Endothelial cell of umbilical vein (primary cell): ENCODE measurements at regions not wholly inside any gene's neighbourhood (a gene's known extent, or its start where the extent isn't known, plus 50 kb on each side); places are given as distances from the start of the nearest gene placed in this dataset.

Experiments
- BruUV-seq: library from RNA; stranded (reverse); fragments of 400-500 nt; replicated peaks from 2 replicates; lab custom pipeline; 2021; lab: Mats Ljungman, UMichigan
- CTCF ChIA-PET: fragments of 300-600, 350-600 bp; sonication (Branson Sonifier 250); formaldehyde crosslinking; loops from one replicate; lab custom pipeline; 2021; ENCODE audit warnings: antibody characterized with exemption, inconsistent platforms; lab: Charles Lee
- POLR2A ChIA-PET: fragments of 300-600, 350-600 bp; sonication (Branson Sonifier 250); formaldehyde crosslinking; loops from one replicate; lab custom pipeline; 2021; ENCODE audit warnings: antibody characterized with exemption, inconsistent platforms; lab: Charles Lee
- DNase-seq: peaks from one replicate; pipeline ENCODE4 v3.0.0-alpha.2; 2011; ENCODE audit warnings: low read depth, low spot score
- FAIRE-seq: peaks from 2 replicates; lab custom pipeline; 2011; peaks lifted over from hg19 to GRCh38; lab: Jason Lieb, UNC
- H2AFZ ChIP-seq: 2 replicates; pipeline ENCODE4 v1.6.0; 2012; ENCODE audit warnings: low read depth, low read length, control low read depth, inconsistent platforms
- H3K27ac ChIP-seq: 2 replicates; pipeline ENCODE4 v1.5.1; 2011; ENCODE audit warnings: low read depth, mild to moderate bottlenecking, control low read depth, low read length, moderate library complexity; ENCODE audit not compliant: insufficient read depth
- H3K27me3 ChIP-seq, 2 experiments: 2 replicates each; pipeline versions ENCODE4 v1.6.0 to v1.6.1; 2011; ENCODE audit warnings: low read length in 2 of 2, mixed read lengths in 1 of 2; ENCODE audit not compliant: control insufficient read depth in 2 of 2, insufficient read depth in 2 of 2
- H3K36me3 ChIP-seq, 2 experiments: 2 replicates in 1 of 2; 3 replicates in 1 of 2; pipeline ENCODE4 v1.5.1; 2011; ENCODE audit warnings: low read length in 2 of 2, mild to moderate bottlenecking in 1 of 2, moderate library complexity in 1 of 2; ENCODE audit not compliant: control insufficient read depth in 2 of 2, insufficient read depth in 2 of 2; ENCODE audit errors: extremely low read depth in 1 of 2
- H3K4me1 ChIP-seq: 3 replicates; pipeline ENCODE4 v1.5.1; 2011; ENCODE audit warnings: mild to moderate bottlenecking, low read length; ENCODE audit not compliant: control insufficient read depth, insufficient read depth; ENCODE audit errors: extremely low read depth
- H3K4me2 ChIP-seq: 2 replicates; pipeline ENCODE4 v1.6.1; 2011; ENCODE audit warnings: low read length, control low read depth, mixed read lengths; ENCODE audit not compliant: insufficient read depth
- H3K4me3 ChIP-seq, 3 experiments: fragments of 200-600 bp in 1 of 3; sonication (generic), shearing (Covaris generic) in 1 of 3; replicated peaks in 1 of 3; 2 replicates each; pipeline ENCODE4 v1.5.1; 2011 to 2016; ENCODE audit warnings: control low read depth in 3 of 3, low read length in 3 of 3, mild to moderate bottlenecking in 2 of 3, inconsistent platforms in 1 of 3, low read depth in 1 of 3, moderate library complexity in 1 of 3; ENCODE audit not compliant: insufficient read depth in 1 of 3
- H3K79me2 ChIP-seq: 2 replicates; pipeline ENCODE4 v1.6.0; 2012; ENCODE audit warnings: low read length, inconsistent platforms; ENCODE audit not compliant: control insufficient read depth, insufficient read depth
- H3K9ac ChIP-seq: replicated peaks from 2 replicates; pipeline ENCODE3; 2011; ENCODE audit warnings: low read length, control low read depth; ENCODE audit not compliant: insufficient read depth; ENCODE audit errors: extremely low read depth
- H3K9me1 ChIP-seq: replicated peaks from 3 replicates; pipeline ENCODE4 v1.6.0; 2011; ENCODE audit warnings: mild to moderate bottlenecking, low read length; ENCODE audit not compliant: control insufficient read depth, insufficient read depth; ENCODE audit errors: extremely low read depth
- H3K9me3 ChIP-seq: replicated peaks from 2 replicates; pipeline ENCODE4 v1.5.1; 2012; ENCODE audit warnings: low read length, inconsistent platforms; ENCODE audit not compliant: control insufficient read depth, insufficient read depth
- H4K20me1 ChIP-seq: replicated peaks from 2 replicates; pipeline ENCODE3; 2011; ENCODE audit warnings: mild to moderate bottlenecking, low read length; ENCODE audit not compliant: control insufficient read depth, insufficient read depth; ENCODE audit errors: extremely low read depth
- CTCF ChIP-seq, 2 donors: IDR thresholded peaks; 1 replicate in 1 of 2; 2 replicates in 1 of 2; pipeline ENCODE4 v1.5.1; 2011; ENCODE audit warnings: low read length in 2 of 2, mild to moderate bottlenecking in 2 of 2, moderate library complexity in 2 of 2, control low read depth in 1 of 2, inconsistent platforms in 1 of 2, low read depth in 1 of 2; ENCODE audit not compliant: insufficient read depth in 1 of 2; ENCODE audit errors: extremely low read depth in 1 of 2
- EZH2 ChIP-seq: IDR thresholded peaks from 2 replicates; pipeline ENCODE4 v1.6.1; 2012; ENCODE audit warnings: borderline replicate concordance, low read depth, mild to moderate bottlenecking, moderate library complexity, low read length, inconsistent platforms; ENCODE audit not compliant: severe bottlenecking
- FOS ChIP-seq: IDR thresholded peaks from 2 replicates; pipeline ENCODE4 v1.6.1; 2011; ENCODE audit warnings: mild to moderate bottlenecking, low read length, moderate library complexity, borderline replicate concordance; ENCODE audit not compliant: insufficient read depth
- GATA2 ChIP-seq: IDR thresholded peaks from 2 replicates; pipeline ENCODE4 v1.7.0; 2011; ENCODE audit warnings: low read depth, mild to moderate bottlenecking, moderate library complexity, mixed read lengths, low read length; ENCODE audit not compliant: insufficient read length, insufficient read depth
- JUN ChIP-seq: IDR thresholded peaks from 2 replicates; pipeline ENCODE4 v1.6.1; 2011; ENCODE audit warnings: borderline replicate concordance, low read depth; ENCODE audit not compliant: insufficient read length, insufficient read depth
- MYC ChIP-seq: IDR thresholded peaks from one replicate; pipeline ENCODE4 v1.6.1; 2011; ENCODE audit warnings: mild to moderate bottlenecking, low read depth, low read length
- POLR2A ChIP-seq: IDR thresholded peaks from 2 replicates; pipeline ENCODE4 v1.6.1; 2012; ENCODE audit warnings: low read depth, mild to moderate bottlenecking, control low read depth, low read length
- POLR2AphosphoS5 ChIP-seq: IDR thresholded peaks from 2 replicates; pipeline ENCODE4 v1.6.1; 2012; ENCODE audit warnings: low read depth, mild to moderate bottlenecking, control low read depth, low read length, moderate library complexity; ENCODE audit not compliant: insufficient read depth
- dilution Hi-C: fragments of 300-500 bp; cut with MboI; formaldehyde crosslinking; loops from one replicate; pipeline ENCODE4 v1.15.0; 2019; ENCODE audit warnings: low sequenced_read_pairs; ENCODE audit not compliant: extremely low pct_ligation_motif_present
- intact Hi-C: fragments of 100-400 bp; cut with micrococcal nuclease; formaldehyde crosslinking; loops from one replicate; pipeline ENCODE4 v1.10.0; 2022
- TF ChIP-seq, protein P1 (sequence below): IDR thresholded peaks from 2 replicates; pipeline ENCODE4 v1.6.1; 2011; ENCODE audit not compliant: insufficient read depth, insufficient read length

GRCh38 chr7:22653951-22654350, 73.0 kb upstream of the IL6 start:
- ChIA-PET POLR2A (interaction anchor here (0.6 to 1.0 kb wide), 3 partner anchors 73 to 91 kb away, joined by 3 read pairs; partner anchors contain the start of gene IL6), CTCF (interaction anchor here (0.9 to 1.9 kb wide), 8 partner anchors 43 to 129 kb away, joined by 3 to 8 read pairs (median 4); partner anchors contain the start of gene IL6)
- no peaks in the 10 kb centered on the region for H3K27me3 ChIP-seq
- H3K4me2 ChIP-seq: peak overlapping the region; percentile 9
- H2AFZ ChIP-seq: peak overlapping the region; percentile 64
- dilution Hi-C loops: no loop called here
- TF ChIP-seq, protein P1, sequence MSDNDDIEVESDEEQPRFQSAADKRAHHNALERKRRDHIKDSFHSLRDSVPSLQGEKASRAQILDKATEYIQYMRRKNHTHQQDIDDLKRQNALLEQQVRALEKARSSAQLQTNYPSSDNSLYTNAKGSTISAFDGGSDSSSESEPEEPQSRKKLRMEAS: peak; percentile 3
- TF ChIP-seq POLR2A: no peak
- TF ChIP-seq GATA2: no peak
- no peak for TF ChIP-seq FOS
- no peak for TF ChIP-seq POLR2AphosphoS5
- H3K36me3 ChIP-seq: no peaks in the 10 kb centered on the region
- peak overlapping the region; percentile 68 for H3K9ac ChIP-seq
- H3K79me2 ChIP-seq: no peaks in the 10 kb centered on the region
- intact Hi-C loops: loop anchor here (2.0 to 10.0 kb wide), 4 partner anchors 169 to 527 kb away; partner anchors contain the start of genes HYCC1 and TOMM7
- no peak overlapping the region for H3K4me3 ChIP-seq
- peaks cover 47% of the 10 kb centered on the region for H3K4me1 ChIP-seq
- peak overlapping the region; percentile 86 for H3K27ac ChIP-seq
- BruUV-seq: no TSS peak
- DNase-seq (peak; percentile 84), FAIRE-seq (peak; percentile 85)
- no peaks in the 10 kb centered on the region for H4K20me1 ChIP-seq
- H3K9me3 ChIP-seq: no peaks in the 10 kb centered on the region
- no peaks in the 10 kb centered on the region for H3K9me1 ChIP-seq

GRCh38 chr7:22651534-22652243, 75.3 kb upstream of the IL6 start:
- no peaks in the 10 kb centered on the region for H3K9me1 ChIP-seq
- peak overlapping the region; percentile 44 for H3K4me2 ChIP-seq
- peak overlapping the region; percentile 99 for H3K27ac ChIP-seq
- no TSS peak for BruUV-seq
- peak; percentile 91 for FAIRE-seq
- no peaks in the 10 kb centered on the region for H4K20me1 ChIP-seq
- H3K79me2 ChIP-seq: no peaks in the 10 kb centered on the region
- no peak overlapping the region for H3K4me3 ChIP-seq
- TF ChIP-seq GATA2 (peak; percentile 77), JUN (peak; percentile 91), POLR2AphosphoS5 (peak; percentile 79), CTCF (IDR thresholded peaks at IDR 0.05; ENCODE audit: extremely low read depth in 1 of 2, insufficient read depth in 1 of 2, low read depth in 1 of 2, low read length in 2 of 2) (no peak), POLR2A (peak; percentile 42), MYC (no peak), FOS (peak; percentile 97), EZH2 (no peak)
- TF ChIP-seq, protein P1: no peak
- H3K9ac ChIP-seq: peak overlapping the region; percentile 67
- H3K27me3 ChIP-seq: no peaks in the 10 kb centered on the region
- ChIA-PET POLR2A (interaction anchor here (0.7 to 2.0 kb wide), 6 partner anchors 9 to 99 kb away, joined by 3 to 7 read pairs (median 6); partner anchors contain the start of gene IL6), CTCF (interaction anchor here (0.7 to 2.3 kb wide), 10 partner anchors 9 to 141 kb away, joined by 3 to 19 read pairs (median 6); partner anchors contain the start of gene IL6)
- dilution Hi-C loops (no loop called here), intact Hi-C loops (loop anchor here (1.0 to 10.0 kb wide), 11 partner anchors 15 to 524 kb away; partner anchors contain the start of genes HYCC1 and TOMM7)
- H2AFZ ChIP-seq: no peak overlapping the region
- no peaks in the 10 kb centered on the region for H3K9me3 ChIP-seq
- peaks cover 69% of the 10 kb centered on the region for H3K4me1 ChIP-seq
- no peaks in the 10 kb centered on the region for H3K36me3 ChIP-seq
- DNase-seq: peak; percentile 91
